HepG2 (cell line): ENCODE measurements at regions not wholly inside any gene's neighbourhood (a gene's known extent, or its start where the extent isn't known, plus 50 kb on each side); places are given as distances from the start of the nearest gene placed in this dataset.

ENCODE experiments used
- ATAC-seq: fragments of 200-7000 bp; cut with Tn5 transposase; 3 replicates; pipeline ENCODE4 v1.9.1; 2020; ENCODE audit warnings: mild to moderate bottlenecking, moderate library complexity
- BruUV-seq: library from RNA; stranded (reverse); fragments of 400-500 nt; replicated peaks from 2 replicates; lab custom pipeline; 2021; lab: Mats Ljungman, UMichigan
- CTCF ChIA-PET: fragments of 300-600 bp; formaldehyde crosslinking; extraction: SDS; loops from one replicate; lab custom pipeline; 2021; ENCODE audit warnings: low total read pairs, inconsistent platforms, low intra/inter-chr PET ratio; lab: Yijun Ruan, JAX
- POLR2A ChIA-PET: fragments of 350-600 bp; sonication (Branson Sonifier 250); formaldehyde crosslinking; loops from one replicate; lab custom pipeline; 2020; ENCODE audit warnings: antibody characterized with exemption, inconsistent platforms; lab: Yijun Ruan, JAX
- DNase-seq: peaks from one replicate; pipeline ENCODE4 v3.0.0-alpha.2; 2015; ENCODE audit warnings: low spot score
- FAIRE-seq: peaks from 3 replicates; lab custom pipeline; 2011; peaks lifted over from hg19 to GRCh38; lab: Jason Lieb, UNC
- H2AFZ ChIP-seq: one replicate; pipeline ENCODE4 v1.6.1; 2011; ENCODE audit warnings: low read length, inconsistent platforms
- H3K27ac ChIP-seq: fragments of 300-600 bp; 3 replicates; pipeline ENCODE4 v1.8.0; 2011; ENCODE audit warnings: mixed run types, mild to moderate bottlenecking, mixed read lengths, low read length, inconsistent platforms; ENCODE audit not compliant: insufficient read depth; ENCODE audit errors: extremely low read length
- H3K27me3 ChIP-seq, 2 experiments: fragments of 200-600 bp in 1 of 2; 2 replicates in 1 of 2; 3 replicates in 1 of 2; pipeline versions ENCODE4 v1.6.0 to v1.8.0; 2011; ENCODE audit warnings: low read length in 2 of 2, mild to moderate bottlenecking in 2 of 2, moderate library complexity in 2 of 2, inconsistent platforms in 1 of 2; ENCODE audit not compliant: insufficient read depth in 2 of 2, control insufficient read depth in 1 of 2
- H3K36me3 ChIP-seq, 2 experiments: fragments of 200-600 bp in 1 of 2; replicated peaks in 1 of 2; 2 replicates in 1 of 2; 3 replicates in 1 of 2; pipeline versions ENCODE4 v1.5.1 to v1.8.0; 2011; ENCODE audit warnings: low read length in 2 of 2, inconsistent platforms in 1 of 2; ENCODE audit not compliant: insufficient read depth in 2 of 2, control insufficient read depth in 1 of 2
- H3K4me1 ChIP-seq: 2 replicates; pipeline ENCODE4 v1.5.1; 2012; ENCODE audit warnings: low read length, inconsistent platforms; ENCODE audit not compliant: insufficient read depth
- H3K4me2 ChIP-seq: 2 replicates; pipeline ENCODE4 v1.6.0; 2011; ENCODE audit warnings: low read depth, low read length, inconsistent platforms
- H3K4me3 ChIP-seq, 3 experiments: fragments of 200-600 bp in 1 of 3; sonication (generic), shearing (Covaris generic) in 1 of 3; replicated peaks in 1 of 3; 2 replicates each; pipeline ENCODE4 v1.5.1; 2011 to 2016; ENCODE audit warnings: low read length in 3 of 3, inconsistent platforms in 2 of 3, low read depth in 2 of 3, mild to moderate bottlenecking in 2 of 3, control low read depth in 1 of 3, mixed read lengths in 1 of 3; ENCODE audit not compliant: insufficient read depth in 1 of 3
- H3K79me2 ChIP-seq: one replicate; pipeline ENCODE4 v1.6.1; 2011; ENCODE audit warnings: low read length, inconsistent platforms; ENCODE audit not compliant: insufficient read depth
- H3K9ac ChIP-seq: 2 replicates; pipeline ENCODE4 v1.6.0; 2011; ENCODE audit warnings: mild to moderate bottlenecking, low read depth, low read length, inconsistent platforms; ENCODE audit not compliant: insufficient read depth
- H3K9me3 ChIP-seq: 2 replicates; pipeline ENCODE4 v1.5.1; 2012; ENCODE audit warnings: mild to moderate bottlenecking, low read length
- H4K20me1 ChIP-seq: 2 replicates; pipeline ENCODE4 v1.6.0; 2011; ENCODE audit warnings: inconsistent platforms, mild to moderate bottlenecking, low read length, moderate library complexity; ENCODE audit not compliant: insufficient read depth
- BCL6 ChIP-seq: IDR thresholded peaks from 2 replicates; pipeline ENCODE4 v1.6.1; 2016; ENCODE audit warnings: missing genetic modification reagents, missing compliant biosample characterization
- CEBPB ChIP-seq: IDR thresholded peaks from 2 replicates; pipeline ENCODE4 v1.6.1; 2011; ENCODE audit warnings: low read depth, low read length, improper control_type of control experiment, borderline replicate concordance
- E2F2 ChIP-seq: sonication (generic); formaldehyde crosslinking; IDR thresholded peaks from 2 replicates; pipeline ENCODE4 v1.4.0; 2020; ENCODE audit warnings: missing genetic modification reagents, borderline replicate concordance
- ETV6 ChIP-seq: sonication (generic); formaldehyde crosslinking; conservative IDR thresholded peaks from 2 replicates; pipeline ENCODE4 v1.4.0; 2020; ENCODE audit warnings: missing genetic modification reagents
- FOXM1 ChIP-seq: sonication (generic); formaldehyde crosslinking; IDR thresholded peaks from 2 replicates; pipeline ENCODE4 v1.5.0; 2020; ENCODE audit warnings: missing genetic modification reagents
- HDAC2 ChIP-seq: sonication (generic); formaldehyde crosslinking; IDR thresholded peaks from 2 replicates; pipeline ENCODE4 v1.4.0; 2020; ENCODE audit warnings: missing genetic modification reagents
- JUNB ChIP-seq: sonication (generic); formaldehyde crosslinking; IDR thresholded peaks from 2 replicates; pipeline ENCODE4 v1.8.0; 2022; ENCODE audit warnings: missing genetic modification reagents, mild to moderate bottlenecking, borderline replicate concordance
- KLF13 ChIP-seq: sonication (generic); formaldehyde crosslinking; IDR thresholded peaks from 2 replicates; pipeline ENCODE4 v1.4.0; 2020; ENCODE audit warnings: mild to moderate bottlenecking, missing genetic modification reagents
- MIER2 ChIP-seq: IDR thresholded peaks from 2 replicates; pipeline ENCODE4 v1.6.1; 2016; ENCODE audit warnings: missing biosample characterization, missing genetic modification reagents
- MIXL1 ChIP-seq: IDR thresholded peaks from 2 replicates; pipeline ENCODE4 v1.6.1; 2016
- MNT ChIP-seq: fragments of 450-650 bp; IDR thresholded peaks from 2 replicates; pipeline ENCODE4 v1.6.1; 2016
- NFRKB ChIP-seq: fragments of 450-650 bp; IDR thresholded peaks from 2 replicates; pipeline ENCODE4 v1.6.1; 2017
- RERE ChIP-seq: IDR thresholded peaks from 2 replicates; pipeline ENCODE4 v1.6.1; 2016; ENCODE audit warnings: low read depth, missing genetic modification reagents, missing compliant biosample characterization
- SSRP1 ChIP-seq: IDR thresholded peaks from 2 replicates; pipeline ENCODE4 v1.6.1; 2016; ENCODE audit warnings: control low read depth
- ZFP36 ChIP-seq: fragments of 150-350 bp; IDR thresholded peaks from 2 replicates; pipeline ENCODE4 v1.6.1; 2018; ENCODE audit warnings: borderline replicate concordance, low read length, low read depth; ENCODE audit not compliant: partially characterized antibody
- ZKSCAN1 ChIP-seq: fragments of 150-350 bp; IDR thresholded peaks from 2 replicates; pipeline ENCODE4 v1.6.1; 2014; ENCODE audit warnings: low read length
- ZNF17 ChIP-seq: sonication (generic); formaldehyde crosslinking; IDR thresholded peaks from 2 replicates; pipeline ENCODE4 v1.5.0; 2020; ENCODE audit warnings: mild to moderate bottlenecking, missing genetic modification reagents
- ZNF496 ChIP-seq: sonication (generic); formaldehyde crosslinking; IDR thresholded peaks from 2 replicates; pipeline ENCODE4 v1.8.1; 2023; ENCODE audit warnings: mild to moderate bottlenecking, moderate library complexity, missing genetic modification reagents; ENCODE audit not compliant: insufficient replicate concordance
- WGBS: methylation state at CpG from one replicate; pipeline ENCODE4 v1.1.6; 2017; ENCODE audit warnings: low lambda C conversion rate; 5-methylcytosine and 5-hydroxymethylcytosine counted together
- in situ Hi-C: cut with HindIII; loops from 2 replicates; pipeline ENCODE4 v1.10.0; 2017; ENCODE audit warnings: low pct_unique_long_range_greater_than_20kb; ENCODE audit not compliant: extremely low pct_ligation_motif_present
- intact Hi-C: fragments of 100-400 bp; cut with micrococcal nuclease; formaldehyde crosslinking; loops from one replicate; pipeline ENCODE4 v1.10.0; 2022; ENCODE audit not compliant: unreplicated experiment

GRCh38 chr10:42956045-42956444 is 120.8 kb upstream of the RET start (continued):
- no peak for TF ChIP-seq CEBPB
- no peak for TF ChIP-seq ZNF17 (CRISPR knock-in tag)

- no peak for ATAC-seq
Measured at GRCh38 chr10:42958142-42958868, 118.6 kb upstream of the RET start.

More at GRCh38 chr10:42958142-42958868, 118.6 kb upstream of the RET start:
- BruUV-seq: no TSS peak
- Histone ChIP-seq H3K79me2 (no peaks in the 10 kb centered on the region), H2AFZ (no peak overlapping the region), H3K4me3 (no peak overlapping the region), H3K9me3 (no peaks in the 10 kb centered on the region), H3K4me1 (no peaks in the 10 kb centered on the region), H4K20me1 (no peaks in the 10 kb centered on the region), H3K4me2 (no peak overlapping the region), H3K9ac (no peak overlapping the region), H3K27ac (no peak overlapping the region), H3K36me3 (no peaks in the 10 kb centered on the region), H3K27me3 (peaks cover 1 to 6% of the 10 kb centered on the region in 2 experiments; a peak in 4 of 5 replicates)
- FAIRE-seq: no peak
- in situ Hi-C loops (no loop called here), intact Hi-C loops (no loop called here)
- 0% methylated on average over 2 of the region's 2 CpGs for WGBS
- DNase-seq: no peak
- CTCF ChIA-PET: no interaction called here
- TF ChIP-seq NFRKB (no peak), MIXL1 (CRISPR knock-in tag) (no peak), ZNF496 (CRISPR knock-in tag) (no peak), HDAC2 (CRISPR knock-in tag) (no peak), E2F2 (CRISPR knock-in tag) (no peak), MNT (no peak), FOXM1 (no peak), ZFP36 (no peak), ZKSCAN1 (no peak), JUNB (CRISPR knock-in tag) (no peak), KLF13 (CRISPR knock-in tag) (no peak), BCL6 (CRISPR knock-in tag) (no peak), SSRP1 (no peak), MIER2 (CRISPR knock-in tag) (no peak), RERE (CRISPR knock-in tag) (no peak), ETV6 (no peak)
- POLR2A ChIA-PET: no interaction called here
